Testis (tissue), 2 donors: ENCODE measurements at regions not wholly inside any gene's neighbourhood (a gene's known extent, or its start where the extent isn't known, plus 50 kb on each side); places are given as distances from the start of the nearest gene placed in this dataset.

Experiments used
- CTCF ChIP-seq, 3 experiments: fragments of 450-650 bp in 2 of 3; fragments of 200-600 bp in 1 of 3; sonication (generic) in 1 of 3; IDR thresholded peaks; one replicate each; pipeline ENCODE4 v1.5.1; 2016 to 2019; ENCODE audit warnings: antibody characterized with exemption in 3 of 3, mild to moderate bottlenecking in 2 of 3, moderate library complexity in 1 of 3
- POLR2A ChIP-seq: fragments of 450-650 bp; IDR thresholded peaks from one replicate; pipeline ENCODE4 v1.6.1; 2017; ENCODE audit warnings: antibody characterized with exemption, mild to moderate bottlenecking, moderate library complexity

GRCh38 chr1:203999618-204000017, 73.3 kb upstream of the SOX13 start:
- TF ChIP-seq POLR2A (no peak), CTCF (IDR thresholded peaks at IDR 0.05) (no peak)
